AG09309 (cell line): ENCODE measurements at regions not wholly inside any gene's neighbourhood (a gene's known extent, or its start where the extent isn't known, plus 50 kb on each side); places are given as distances from the start of the nearest gene placed in this dataset.

Experiments
- DNase-seq: peaks from one replicate; pipeline ENCODE4 v3.0.0-alpha.2; 2010; ENCODE audit warnings: low read depth
- H3K4me3 ChIP-seq: 2 replicates; pipeline ENCODE4 v1.5.1; 2011; ENCODE audit warnings: mild to moderate bottlenecking, low read depth, low read length, moderate library complexity; ENCODE audit not compliant: control insufficient read depth
- CTCF ChIP-seq: IDR thresholded peaks from 2 replicates; pipeline ENCODE4 v1.5.1; 2011; ENCODE audit warnings: mild to moderate bottlenecking, low read depth, low read length, inconsistent platforms; ENCODE audit not compliant: insufficient read depth, control insufficient read depth; ENCODE audit errors: missing control alignments

GRCh38 chr12:71071536-71072097, 86.2 kb downstream of the TSPAN8 start:
- no peak for TF ChIP-seq CTCF
- no peak for DNase-seq
- no peak overlapping the region for H3K4me3 ChIP-seq

GRCh38 chr12:71070416-71071128, 87.2 kb downstream of the TSPAN8 start:
- no peak overlapping the region for H3K4me3 ChIP-seq
- no peak for TF ChIP-seq CTCF
- DNase-seq, result no peak

GRCh38 chr12:71069311-71069710, 88.5 kb downstream of the TSPAN8 start:
- DNase-seq, result no peak
- TF ChIP-seq CTCF, result no peak
- H3K4me3 ChIP-seq, result no peak overlapping the region

GRCh38 chr12:71063087-71063486, 94.7 kb downstream of the TSPAN8 start:
- TF ChIP-seq CTCF, result no peak
- no peak overlapping the region for H3K4me3 ChIP-seq
- DNase-seq, result no peak

GRCh38 chr12:71061451-71061850, 96.3 kb downstream of the TSPAN8 start:
- no peak for TF ChIP-seq CTCF

GRCh38 chr12:71060426-71060825, 97.4 kb downstream of the TSPAN8 start:
- TF ChIP-seq CTCF, result no peak
- H3K4me3 ChIP-seq, result no peak overlapping the region
- DNase-seq, result no peak

More at GRCh38 chr12:71061451-71061850, 96.3 kb downstream of the TSPAN8 start:
- H3K4me3 ChIP-seq, result no peak overlapping the region
- DNase-seq, result no peak

- no peak for DNase-seq
- H3K4me3 ChIP-seq, result no peak overlapping the region
- no peak for TF ChIP-seq CTCF
Measured at GRCh38 chr12:71057330-71057729, 100.5 kb downstream of the TSPAN8 start.
